GM03348 (cell line): ENCODE measurements at regions not wholly inside any gene's neighbourhood (a gene's known extent, or its start where the extent isn't known, plus 50 kb on each side); places are given as distances from the start of the nearest gene placed in this dataset.
A peak's percentile ranks its signal among the peaks of the same experiment; 100 is the strongest.
"Not testable (repeated sequence)": the region's sequence is repeated elsewhere in the genome, so short reads cannot be mapped to it uniquely, and the experiment has no call there.

Source experiments
- DNase-seq: peaks from one replicate; pipeline ENCODE4 v3.0.0; 2012; ENCODE audit warnings: low spot score

- no peak for DNase-seq
Measured at GRCh38 chr11:95650276-95650675, 139.3 kb downstream of the FAM76B start.

- no peak for DNase-seq
Measured at GRCh38 chr11:95647871-95648270, 141.7 kb downstream of the FAM76B start.

GRCh38 chr11:95647355-95647754 lies 142.2 kb downstream of the FAM76B start:
- DNase-seq: no peak

GRCh38 chr11:95641495-95641894 lies 148.1 kb downstream of the FAM76B start:
- DNase-seq: no peak

GRCh38 chr11:95638501-95638900 lies 151.1 kb downstream of the FAM76B start:
- no peak for DNase-seq

GRCh38 chr11:95625164-95625900 lies 164.2 kb downstream of the FAM76B start:
- no peak for DNase-seq

GRCh38 chr11:95616256-95616804 lies 173.3 kb downstream of the FAM76B start:
- no peak for DNase-seq

- no peak for DNase-seq
Measured at GRCh38 chr11:95611827-95612226, 177.8 kb downstream of the FAM76B start.

- DNase-seq: not testable (repeated sequence)
Measured at GRCh38 chr11:95610185-95610584, 179.4 kb downstream of the FAM76B start.

GRCh38 chr11:95608093-95608492 lies 181.5 kb downstream of the FAM76B start:
- DNase-seq: no peak

GRCh38 chr11:95606824-95607223 lies 182.8 kb downstream of the FAM76B start:
- DNase-seq: no peak

GRCh38 chr11:95605271-95605940 lies 184.2 kb downstream of the FAM76B start:
- DNase-seq: no peak

- no peak for DNase-seq
Measured at GRCh38 chr11:95599959-95600586, 189.5 kb downstream of the FAM76B start.

GRCh38 chr11:95595973-95596489 lies 193.6 kb downstream of the FAM76B start:
- peak; percentile 33 for DNase-seq

- no peak for DNase-seq
Measured at GRCh38 chr11:95595541-95595940, 194.0 kb downstream of the FAM76B start.

GRCh38 chr11:95593111-95593510 lies 196.5 kb downstream of the FAM76B start:
- DNase-seq: no peak

- no peak for DNase-seq
Measured at GRCh38 chr11:95592471-95592870, 197.1 kb downstream of the FAM76B start.

GRCh38 chr11:95589893-95590612 lies 199.5 kb downstream of the FAM76B start:
- DNase-seq: no peak

GRCh38 chr11:95588821-95589220 lies 200.8 kb downstream of the FAM76B start:
- no peak for DNase-seq

GRCh38 chr11:95586661-95587060 lies 202.9 kb downstream of the FAM76B start:
- no peak for DNase-seq

GRCh38 chr11:95586155-95586554 lies 203.4 kb downstream of the FAM76B start:
- no peak for DNase-seq

- no peak for DNase-seq
Measured at GRCh38 chr11:95585752-95586077, 203.9 kb downstream of the FAM76B start.
